GM21367 (cell line): ENCODE measurements at regions not wholly inside any gene's neighbourhood (a gene's known extent, or its start where the extent isn't known, plus 50 kb on each side); places are given as distances from the start of the nearest gene placed in this dataset.
"Not testable (repeated sequence)": the region's sequence is repeated elsewhere in the genome, so short reads cannot be mapped to it uniquely, and the experiment has no call there.

Source experiments
- ATAC-seq: cut with Tn5 transposase; IDR thresholded peaks from one replicate; pipeline ENCODE4 v1.9.1; 2021; ENCODE audit not compliant: unreplicated experiment

GRCh38 chr2:131636704-131637308 lies 109.1 kb downstream of the CCDC74A start:
- not testable (repeated sequence) for ATAC-seq

GRCh38 chr2:131639001-131639620 lies 111.4 kb downstream of the CCDC74A start:
- ATAC-seq = not testable (repeated sequence)

- ATAC-seq = no peak
Observed at GRCh38 chr2:131641414-131642206, 113.9 kb downstream of the CCDC74A start.

- ATAC-seq = not testable (repeated sequence)
Observed at GRCh38 chr2:131643180-131643579, 115.5 kb downstream of the CCDC74A start.

- no peak for ATAC-seq
Observed at GRCh38 chr2:131645177-131645765, 117.6 kb downstream of the CCDC74A start.

GRCh38 chr2:131646220-131646619 lies 118.5 kb downstream of the CCDC74A start:
- ATAC-seq = not testable (repeated sequence)

- no peak for ATAC-seq
Observed at GRCh38 chr2:131646669-131647297, 119.1 kb downstream of the CCDC74A start.

- not testable (repeated sequence) for ATAC-seq
Observed at GRCh38 chr2:131648565-131648964, 120.9 kb downstream of the CCDC74A start.

GRCh38 chr2:131652246-131652645 lies 124.6 kb downstream of the CCDC74A start:
- not testable (repeated sequence) for ATAC-seq

GRCh38 chr2:131654107-131654506 lies 126.4 kb downstream of the CCDC74A start:
- not testable (repeated sequence) for ATAC-seq

GRCh38 chr2:131656816-131657633 lies 129.3 kb downstream of the CCDC74A start:
- ATAC-seq = no peak

GRCh38 chr2:131657895-131658768 lies 130.4 kb downstream of the CCDC74A start:
- ATAC-seq = no peak

- no peak for ATAC-seq
Observed at GRCh38 chr2:131658769-131659131, 131.1 kb downstream of the CCDC74A start.

GRCh38 chr2:131659168-131659572 lies 131.5 kb downstream of the CCDC74A start:
- no peak for ATAC-seq

GRCh38 chr2:131661101-131661782 lies 133.6 kb downstream of the CCDC74A start:
- not testable (repeated sequence) for ATAC-seq

- not testable (repeated sequence) for ATAC-seq
Observed at GRCh38 chr2:131661884-131662535, 134.3 kb downstream of the CCDC74A start.

GRCh38 chr2:131663501-131663900 lies 135.8 kb downstream of the CCDC74A start:
- ATAC-seq = not testable (repeated sequence)

GRCh38 chr2:131665716-131666115 lies 138.0 kb downstream of the CCDC74A start:
- not testable (repeated sequence) for ATAC-seq
